A549 (cell line): ENCODE measurements at regions not wholly inside any gene's neighbourhood (a gene's known extent, or its start where the extent isn't known, plus 50 kb on each side); places are given as distances from the start of the nearest gene placed in this dataset.

ENCODE experiments used
- ATAC-seq, 2 experiments: fragments of 200-7000 bp in 1 of 2; fragments of >200 bp in 1 of 2; cut with Nextera tagmentation in 1 of 2; cut with Tn5 transposase in 1 of 2; 3 replicates each; pipeline versions ENCODE4 v1.8.0 to v1.9.1; 2018 to 2020; ENCODE audit warnings: mild to moderate bottlenecking in 1 of 2, moderate library complexity in 1 of 2
- CTCF ChIA-PET: fragments of 300-600 bp; sonication (Branson Sonifier 250); formaldehyde crosslinking; extraction: SDS; loops from one replicate; lab custom pipeline; 2021; ENCODE audit warnings: antibody characterized with exemption, inconsistent platforms; lab: Yijun Ruan, JAX
- POLR2A ChIA-PET: fragments of 350-600 bp; formaldehyde crosslinking; extraction: SDS; loops from one replicate; lab custom pipeline; 2021; ENCODE audit warnings: antibody characterized with exemption, inconsistent platforms; lab: Yijun Ruan, JAX
- DNase-seq, 2 experiments: peaks; one replicate each; pipeline versions ENCODE4 v3.0.0 to v3.0.0-alpha.2; 2011 to 2016; ENCODE audit warnings: low read depth in 1 of 2, low spot score in 1 of 2
- FAIRE-seq: peaks from 2 replicates; lab custom pipeline; 2011; peaks lifted over from hg19 to GRCh38; lab: Jason Lieb, UNC
- H3K27ac ChIP-seq, 2 experiments: fragments of >200 bp; sonication (Bioruptor Twin); formaldehyde crosslinking; 3 replicates each; pipeline ENCODE4 v1.5.1; 2016 to 2017
- H3K4me1 ChIP-seq: fragments of >200 bp; sonication (Bioruptor Twin); formaldehyde crosslinking; 3 replicates; pipeline ENCODE4 v1.6.1; 2016
- H3K4me2 ChIP-seq: fragments of >200 bp; sonication (Bioruptor Twin); formaldehyde crosslinking; 3 replicates; pipeline ENCODE4 v1.6.1; 2016
- H3K4me3 ChIP-seq: fragments of >200 bp; sonication (Bioruptor Twin); formaldehyde crosslinking; 3 replicates; pipeline ENCODE4 v1.5.1; 2016
- H3K9me3 ChIP-seq: fragments of >200 bp; sonication (Bioruptor Twin); formaldehyde crosslinking; 3 replicates; pipeline ENCODE4 v1.6.1; 2016
- ATOH8 ChIP-seq: fragments of 250-450 bp; sonication (Bioruptor Pico); IDR thresholded peaks from 2 replicates; pipeline ENCODE4 v1.5.0; 2020; ENCODE audit warnings: low read depth, mild to moderate bottlenecking, moderate library complexity
- CHD2 ChIP-seq: fragments of 150-350 bp; IDR thresholded peaks from 2 replicates; pipeline ENCODE4 v1.6.1; 2014; ENCODE audit warnings: low read length; ENCODE audit not compliant: partially characterized antibody
- CHD4 ChIP-seq: fragments of 200-600 bp; sonication (generic); IDR thresholded peaks from 2 replicates; pipeline ENCODE4 v1.6.1; 2016; ENCODE audit warnings: antibody characterized with exemption, mild to moderate bottlenecking, borderline replicate concordance
- E2F6 ChIP-seq: IDR thresholded peaks from 2 replicates; pipeline ENCODE4 v1.6.1; 2012; ENCODE audit warnings: low read depth, borderline replicate concordance
- EHMT2 ChIP-seq: fragments of 200-600 bp; sonication (generic); IDR thresholded peaks from 2 replicates; pipeline ENCODE4 v1.6.1; 2016; ENCODE audit warnings: antibody characterized with exemption, low read depth, mild to moderate bottlenecking, moderate library complexity
- ELK1 ChIP-seq: fragments of 150-350 bp; IDR thresholded peaks from 2 replicates; pipeline ENCODE4 v1.6.1; 2014; ENCODE audit warnings: low read depth, mild to moderate bottlenecking, low read length
- ESRRA ChIP-seq: fragments of 150-350 bp; IDR thresholded peaks from 2 replicates; pipeline ENCODE4 v1.6.1; 2014; ENCODE audit warnings: mild to moderate bottlenecking, low read length, borderline replicate concordance
- FOSL2 ChIP-seq, 2 experiments: fragments of 450-650 bp in 1 of 2; fragments of >200 bp in 1 of 2; sonication (Bioruptor Twin) in 1 of 2; formaldehyde crosslinking; IDR thresholded peaks; 2 replicates each; pipeline versions ENCODE4 v1.5.0 to v1.6.1; 2016 to 2020; ENCODE audit warnings: mild to moderate bottlenecking in 1 of 2, moderate library complexity in 1 of 2
- GATA3 ChIP-seq: IDR thresholded peaks from 2 replicates; pipeline ENCODE4 v1.6.1; 2012; ENCODE audit warnings: borderline replicate concordance
- HOXB13 ChIP-seq: fragments of 250-450 bp; sonication (Bioruptor Pico); IDR thresholded peaks from 2 replicates; pipeline ENCODE4 v1.5.0; 2020; ENCODE audit warnings: low read depth, mild to moderate bottlenecking, moderate library complexity
- HOXB5 ChIP-seq: fragments of 250-450 bp; sonication (Bioruptor Pico); IDR thresholded peaks from 2 replicates; pipeline ENCODE4 v1.5.0; 2020; ENCODE audit warnings: mild to moderate bottlenecking, moderate library complexity
- KDM5A ChIP-seq: fragments of 200-600 bp; sonication (generic); IDR thresholded peaks from 2 replicates; pipeline ENCODE4 v1.6.1; 2016; ENCODE audit warnings: antibody characterized with exemption, mild to moderate bottlenecking
- MAX ChIP-seq: IDR thresholded peaks from 2 replicates; pipeline ENCODE4 v1.6.1; 2012
- MYC ChIP-seq: IDR thresholded peaks from 2 replicates; pipeline ENCODE4 v1.6.1; 2012; ENCODE audit warnings: mild to moderate bottlenecking, inconsistent platforms, low read length, improper control_type of control experiment, borderline replicate concordance
- POLR2AphosphoS2 ChIP-seq: conservative IDR thresholded peaks from 2 replicates; pipeline ENCODE4 v1.6.1; 2012; ENCODE audit warnings: low read length, improper control_type of control experiment, inconsistent platforms
- RAD21 ChIP-seq, 2 experiments: fragments of >200 bp in 1 of 2; sonication (Bioruptor Twin) in 1 of 2; formaldehyde crosslinking in 1 of 2; IDR thresholded peaks in 1 of 2; conservative IDR thresholded peaks in 1 of 2; 2 replicates in 1 of 2; 3 replicates in 1 of 2; pipeline ENCODE4 v1.6.1; 2012 to 2018; ENCODE audit warnings: inconsistent platforms in 1 of 2
- RARB ChIP-seq: fragments of 250-450 bp; sonication (Bioruptor Pico); IDR thresholded peaks from 2 replicates; pipeline ENCODE4 v1.8.0; 2021; ENCODE audit warnings: mild to moderate bottlenecking, moderate library complexity
- RCOR1 ChIP-seq: fragments of 150-350 bp; IDR thresholded peaks from 2 replicates; pipeline ENCODE4 v1.6.1; 2014; ENCODE audit warnings: antibody characterized with exemption, low read length, low read depth
- RNF2 ChIP-seq: fragments of 200-600 bp; sonication (generic); IDR thresholded peaks from 2 replicates; pipeline ENCODE4 v1.6.1; 2016; ENCODE audit warnings: low read depth, mild to moderate bottlenecking, antibody characterized with exemption, moderate library complexity, borderline replicate concordance
- SMC3 ChIP-seq: fragments of >200 bp; sonication (Bioruptor Twin); formaldehyde crosslinking; IDR thresholded peaks from 3 replicates; pipeline ENCODE4 v1.6.1; 2018; ENCODE audit warnings: inconsistent platforms
- SREBF2 ChIP-seq: fragments of 450-650 bp; IDR thresholded peaks from 2 replicates; pipeline ENCODE4 v1.6.1; 2014; ENCODE audit warnings: mild to moderate bottlenecking, moderate library complexity
- TFCP2L1 ChIP-seq: fragments of 250-450 bp; sonication (Bioruptor Pico); IDR thresholded peaks from 2 replicates; pipeline ENCODE4 v1.5.0; 2021; ENCODE audit warnings: mild to moderate bottlenecking
- USF2 ChIP-seq: fragments of 450-650 bp; IDR thresholded peaks from 2 replicates; pipeline ENCODE4 v1.6.1; 2014; ENCODE audit warnings: antibody characterized with exemption
- ZC3H11A ChIP-seq: fragments of 450-650 bp; IDR thresholded peaks from 2 replicates; pipeline ENCODE4 v1.6.1; 2014; ENCODE audit warnings: antibody characterized with exemption, mild to moderate bottlenecking
- ZNF302 ChIP-seq: fragments of 250-450 bp; sonication (Bioruptor Pico); IDR thresholded peaks from 2 replicates; pipeline ENCODE4 v1.9.0; 2021; ENCODE audit warnings: inconsistent platforms, mild to moderate bottlenecking, moderate library complexity
- WGBS: methylation state at CpG from one replicate; pipeline ENCODE4 v1.1.6; 2017; ENCODE audit errors: missing lambda C conversion rate; 5-methylcytosine and 5-hydroxymethylcytosine counted together
- TF ChIP-seq, protein P1 (sequence below): fragments of 200-600 bp; sonication (generic); IDR thresholded peaks from 2 replicates; pipeline ENCODE4 v1.6.1; 2016; ENCODE audit warnings: antibody characterized with exemption, mild to moderate bottlenecking, moderate library complexity
- TF ChIP-seq, protein P2 (sequence below): IDR thresholded peaks from 2 replicates; pipeline ENCODE4 v1.6.1; 2012
- TF ChIP-seq, protein P3 (sequence below): fragments of >200 bp; sonication (Bioruptor Twin); formaldehyde crosslinking; IDR thresholded peaks from 2 replicates; pipeline ENCODE4 v1.6.1; 2016

GRCh38 chr12:126706300-126706699 is 1560.7 kb upstream of the TMEM132C start:
- ATAC-seq: no peak
- no peak for TF ChIP-seq E2F6
- no peak for TF ChIP-seq MYC
- TF ChIP-seq POLR2AphosphoS2: no peak
- TF ChIP-seq, protein P1, sequence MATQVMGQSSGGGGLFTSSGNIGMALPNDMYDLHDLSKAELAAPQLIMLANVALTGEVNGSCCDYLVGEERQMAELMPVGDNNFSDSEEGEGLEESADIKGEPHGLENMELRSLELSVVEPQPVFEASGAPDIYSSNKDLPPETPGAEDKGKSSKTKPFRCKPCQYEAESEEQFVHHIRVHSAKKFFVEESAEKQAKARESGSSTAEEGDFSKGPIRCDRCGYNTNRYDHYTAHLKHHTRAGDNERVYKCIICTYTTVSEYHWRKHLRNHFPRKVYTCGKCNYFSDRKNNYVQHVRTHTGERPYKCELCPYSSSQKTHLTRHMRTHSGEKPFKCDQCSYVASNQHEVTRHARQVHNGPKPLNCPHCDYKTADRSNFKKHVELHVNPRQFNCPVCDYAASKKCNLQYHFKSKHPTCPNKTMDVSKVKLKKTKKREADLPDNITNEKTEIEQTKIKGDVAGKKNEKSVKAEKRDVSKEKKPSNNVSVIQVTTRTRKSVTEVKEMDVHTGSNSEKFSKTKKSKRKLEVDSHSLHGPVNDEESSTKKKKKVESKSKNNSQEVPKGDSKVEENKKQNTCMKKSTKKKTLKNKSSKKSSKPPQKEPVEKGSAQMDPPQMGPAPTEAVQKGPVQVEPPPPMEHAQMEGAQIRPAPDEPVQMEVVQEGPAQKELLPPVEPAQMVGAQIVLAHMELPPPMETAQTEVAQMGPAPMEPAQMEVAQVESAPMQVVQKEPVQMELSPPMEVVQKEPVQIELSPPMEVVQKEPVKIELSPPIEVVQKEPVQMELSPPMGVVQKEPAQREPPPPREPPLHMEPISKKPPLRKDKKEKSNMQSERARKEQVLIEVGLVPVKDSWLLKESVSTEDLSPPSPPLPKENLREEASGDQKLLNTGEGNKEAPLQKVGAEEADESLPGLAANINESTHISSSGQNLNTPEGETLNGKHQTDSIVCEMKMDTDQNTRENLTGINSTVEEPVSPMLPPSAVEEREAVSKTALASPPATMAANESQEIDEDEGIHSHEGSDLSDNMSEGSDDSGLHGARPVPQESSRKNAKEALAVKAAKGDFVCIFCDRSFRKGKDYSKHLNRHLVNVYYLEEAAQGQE: no peak
- TF ChIP-seq ZNF302 (CRISPR knock-in tag): no peak
- TF ChIP-seq RAD21 (conservative IDR thresholded peaks at IDR 0.05 in 1 of 2, IDR thresholded peaks at IDR 0.05 in 1 of 2): no peak
- no peak for TF ChIP-seq ELK1
- no peak for TF ChIP-seq GATA3
- TF ChIP-seq SMC3: no peak
- no peak for TF ChIP-seq RNF2
- no peak for TF ChIP-seq KDM5A
- no peak for TF ChIP-seq TFCP2L1 (CRISPR knock-in tag)
- no peak for TF ChIP-seq HOXB5 (CRISPR knock-in tag)
- TF ChIP-seq, all 56 proteins: peak for 0
- no peak overlapping the region for H3K27ac ChIP-seq
- H3K4me3 ChIP-seq: no peak overlapping the region
- POLR2A ChIA-PET: no interaction called here
- FAIRE-seq (no peak), DNase-seq (no peak)
- H3K9me3 ChIP-seq: peaks cover 3% of the 10 kb centered on the region; the same call in 1 of the 3 replicates
- CTCF ChIA-PET: no interaction called here
- H3K4me2 ChIP-seq: no peak overlapping the region
- WGBS: 0% methylated on average over 4 of the region's 4 CpGs
- H3K4me1 ChIP-seq: no peaks in the 10 kb centered on the region

DNA sequence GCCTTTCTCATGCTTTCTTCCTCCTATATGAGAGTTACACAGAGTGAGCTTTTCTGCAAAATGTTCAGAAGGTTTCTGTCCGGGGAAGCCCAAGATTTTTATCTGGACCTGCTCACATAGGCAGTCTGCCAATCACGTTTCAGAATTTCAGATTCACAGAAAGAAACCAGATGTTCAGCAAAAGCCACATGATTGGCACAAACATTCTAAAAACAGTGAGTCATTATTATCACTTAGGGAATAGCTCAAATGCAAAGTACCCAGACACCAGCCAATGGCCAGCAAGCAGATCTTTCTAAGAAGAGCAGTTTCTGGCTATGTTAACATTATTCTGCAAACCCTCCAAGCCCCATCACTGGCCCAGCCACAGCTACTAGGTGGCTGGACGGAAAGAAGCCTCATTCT is 1558.5 kb upstream of the TMEM132C start:
- ChIA-PET POLR2A (no interaction called here), CTCF (no interaction called here)
- DNase-seq (no peak), ATAC-seq (no peak), FAIRE-seq (no peak)
- WGBS: 1% methylated on average over 3 of the region's 3 CpGs
- no peak overlapping the region for H3K27ac ChIP-seq
- no peaks in the 10 kb centered on the region for H3K4me1 ChIP-seq
- peaks cover 3% of the 10 kb centered on the region; the same call in 1 of the 3 replicates for H3K9me3 ChIP-seq
- no peak overlapping the region for H3K4me2 ChIP-seq
- H3K4me3 ChIP-seq: no peak overlapping the region
- TF ChIP-seq CHD2: no peak
- no peak for TF ChIP-seq MAX
- TF ChIP-seq ATOH8 (CRISPR knock-in tag): no peak
- TF ChIP-seq, protein P2, sequence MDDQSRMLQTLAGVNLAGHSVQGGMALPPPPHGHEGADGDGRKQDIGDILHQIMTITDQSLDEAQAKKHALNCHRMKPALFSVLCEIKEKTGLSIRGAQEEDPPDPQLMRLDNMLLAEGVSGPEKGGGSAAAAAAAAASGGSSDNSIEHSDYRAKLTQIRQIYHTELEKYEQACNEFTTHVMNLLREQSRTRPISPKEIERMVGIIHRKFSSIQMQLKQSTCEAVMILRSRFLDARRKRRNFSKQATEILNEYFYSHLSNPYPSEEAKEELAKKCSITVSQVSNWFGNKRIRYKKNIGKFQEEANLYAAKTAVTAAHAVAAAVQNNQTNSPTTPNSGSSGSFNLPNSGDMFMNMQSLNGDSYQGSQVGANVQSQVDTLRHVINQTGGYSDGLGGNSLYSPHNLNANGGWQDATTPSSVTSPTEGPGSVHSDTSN: no peak
- no peak for TF ChIP-seq EHMT2
- no peak for TF ChIP-seq CHD4
- TF ChIP-seq RCOR1: no peak
- TF ChIP-seq RARB (CRISPR knock-in tag): no peak
- TF ChIP-seq ESRRA: no peak
- TF ChIP-seq HOXB13 (CRISPR knock-in tag): no peak
- TF ChIP-seq USF2: no peak
- TF ChIP-seq E2F6: no peak
- TF ChIP-seq SREBF2: no peak
- no peak for TF ChIP-seq POLR2AphosphoS2
- no peak for TF ChIP-seq RAD21 (conservative IDR thresholded peaks at IDR 0.05 in 1 of 2, IDR thresholded peaks at IDR 0.05 in 1 of 2)
- TF ChIP-seq TFCP2L1 (CRISPR knock-in tag): no peak
- TF ChIP-seq, protein P3, sequence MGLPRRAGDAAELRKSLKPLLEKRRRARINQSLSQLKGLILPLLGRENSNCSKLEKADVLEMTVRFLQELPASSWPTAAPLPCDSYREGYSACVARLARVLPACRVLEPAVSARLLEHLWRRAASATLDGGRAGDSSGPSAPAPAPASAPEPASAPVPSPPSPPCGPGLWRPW: no peak
- no peak for TF ChIP-seq ZC3H11A
- no peak for TF ChIP-seq FOSL2 (IDR thresholded peaks at IDR 0.05)
- no peak for TF ChIP-seq FOSL2 (CRISPR knock-in tag; IDR thresholded peaks at IDR 0.05)
